Right lobe of liver (tissue), 6 donors: ENCODE measurements at regions not wholly inside any gene's neighbourhood (a gene's known extent, or its start where the extent isn't known, plus 50 kb on each side); places are given as distances from the start of the nearest gene placed in this dataset.

Experiments used
- ATAC-seq, 4 donors: fragments of 200-7000 bp; cut with Tn5 transposase; one replicate each; pipeline ENCODE4 v1.9.1; 2020; ENCODE audit warnings: mild to moderate bottlenecking in 4 of 4, moderate library complexity in 4 of 4
- DNase-seq, 3 donors: peaks; one replicate each; pipeline ENCODE4 v3.0.0-alpha.2; 2020
- H3K27ac ChIP-seq, 3 donors: fragments of 200-600 bp; one replicate each; pipeline ENCODE4 v1.8.0; 2022
- H3K27me3 ChIP-seq, 2 donors: fragments of 200-600 bp; one replicate each; pipeline ENCODE4 v1.8.0; 2022
- H3K36me3 ChIP-seq, 4 donors: fragments of 200-600 bp; sonication (generic) in 1 of 4; one replicate each; pipeline versions ENCODE4 v1.5.1 to v1.8.0; 2017 to 2022; ENCODE audit warnings: control low read depth in 1 of 4
- H3K4me1 ChIP-seq, 4 donors: fragments of 200-600 bp; sonication (generic) in 1 of 4; one replicate each; pipeline versions ENCODE4 v1.5.1 to v1.8.0; 2017 to 2022; ENCODE audit warnings: control low read depth in 1 of 4
- H3K4me3 ChIP-seq, 3 donors: fragments of 200-600 bp; one replicate each; pipeline ENCODE4 v1.8.0; 2022
- H3K9me3 ChIP-seq, 4 donors: fragments of 200-600 bp; sonication (generic) in 1 of 4; one replicate each; pipeline versions ENCODE4 v1.5.1 to v1.8.0; 2017 to 2022; ENCODE audit warnings: control low read depth in 1 of 4
- POLR2A ChIP-seq: fragments of 450-650 bp; IDR thresholded peaks from one replicate; pipeline ENCODE4 v1.6.1; 2017; ENCODE audit warnings: antibody characterized with exemption, mild to moderate bottlenecking
- WGBS: methylation state at CpG from one replicate; pipeline ENCODE4 v1.1.6; 2018; ENCODE audit warnings: low coverage, low lambda C conversion rate; ENCODE audit not compliant: insufficient coverage; ENCODE audit errors: missing lambda C conversion rate; 5-methylcytosine and 5-hydroxymethylcytosine counted together
- intact Hi-C, 2 donors: fragments of 100-400 bp; cut with DNase I; formaldehyde crosslinking; loops; one replicate each; pipeline versions ENCODE4 v1.11.2 to v1.14.1; 2022
- TF ChIP-seq, protein P1 (sequence below), 4 donors: fragments of 200-600 bp in 3 of 4; fragments of 450-650 bp in 1 of 4; IDR thresholded peaks; one replicate each; pipeline versions ENCODE4 v1.5.1 to v1.8.0; 2016 to 2022; ENCODE audit warnings: antibody characterized with exemption in 4 of 4, mild to moderate bottlenecking in 2 of 4
- donor health status: DM: no; HTN: yes; CAD: no.
- donor health status: DM: no; HTN: no; CAD: no.
- donor health status: DM: no; HTN: no; CAD: no.
- donor health status: DM: no; HTN: yes; CAD: no.
- donor health status: DM: no; HTN: yes; CAD: no.

GRCh38 chr22:49613511-49614270 is 214.0 kb downstream of the BRD1 start:
- H3K9me3 ChIP-seq: no peaks in the 10 kb centered on the region
- no peak overlapping the region for H3K4me3 ChIP-seq
- no peak for TF ChIP-seq POLR2A
- TF ChIP-seq, protein P1, sequence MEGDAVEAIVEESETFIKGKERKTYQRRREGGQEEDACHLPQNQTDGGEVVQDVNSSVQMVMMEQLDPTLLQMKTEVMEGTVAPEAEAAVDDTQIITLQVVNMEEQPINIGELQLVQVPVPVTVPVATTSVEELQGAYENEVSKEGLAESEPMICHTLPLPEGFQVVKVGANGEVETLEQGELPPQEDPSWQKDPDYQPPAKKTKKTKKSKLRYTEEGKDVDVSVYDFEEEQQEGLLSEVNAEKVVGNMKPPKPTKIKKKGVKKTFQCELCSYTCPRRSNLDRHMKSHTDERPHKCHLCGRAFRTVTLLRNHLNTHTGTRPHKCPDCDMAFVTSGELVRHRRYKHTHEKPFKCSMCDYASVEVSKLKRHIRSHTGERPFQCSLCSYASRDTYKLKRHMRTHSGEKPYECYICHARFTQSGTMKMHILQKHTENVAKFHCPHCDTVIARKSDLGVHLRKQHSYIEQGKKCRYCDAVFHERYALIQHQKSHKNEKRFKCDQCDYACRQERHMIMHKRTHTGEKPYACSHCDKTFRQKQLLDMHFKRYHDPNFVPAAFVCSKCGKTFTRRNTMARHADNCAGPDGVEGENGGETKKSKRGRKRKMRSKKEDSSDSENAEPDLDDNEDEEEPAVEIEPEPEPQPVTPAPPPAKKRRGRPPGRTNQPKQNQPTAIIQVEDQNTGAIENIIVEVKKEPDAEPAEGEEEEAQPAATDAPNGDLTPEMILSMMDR (IDR thresholded peaks at IDR 0.05): no peak
- peak in 1 of 3 donors; percentile 37 for DNase-seq
- no peaks in the 10 kb centered on the region for H3K27me3 ChIP-seq
- no peaks in the 10 kb centered on the region for H3K4me1 ChIP-seq
- 58% methylated on average over 12 of the region's 18 CpGs for WGBS
- intact Hi-C loops: no loop called here
- no peak for ATAC-seq
- H3K27ac ChIP-seq: no peak overlapping the region
- H3K36me3 ChIP-seq: no peaks in the 10 kb centered on the region

- H3K4me3 ChIP-seq: no peak overlapping the region
- no peaks in the 10 kb centered on the region for H3K4me1 ChIP-seq
- TF ChIP-seq, protein P1 (IDR thresholded peaks at IDR 0.05): no peak
- no peak for TF ChIP-seq POLR2A
- H3K9me3 ChIP-seq: no peaks in the 10 kb centered on the region
- no peak for DNase-seq
- no peaks in the 10 kb centered on the region for H3K36me3 ChIP-seq
- WGBS: 63% methylated on average over 5 of the region's 5 CpGs
- ATAC-seq: no peak
- H3K27me3 ChIP-seq: no peaks in the 10 kb centered on the region
- H3K27ac ChIP-seq: no peak overlapping the region
- intact Hi-C loops: no loop called here
Measured at GRCh38 chr22:49613108-49613507, 214.6 kb downstream of the BRD1 start.

DNA sequence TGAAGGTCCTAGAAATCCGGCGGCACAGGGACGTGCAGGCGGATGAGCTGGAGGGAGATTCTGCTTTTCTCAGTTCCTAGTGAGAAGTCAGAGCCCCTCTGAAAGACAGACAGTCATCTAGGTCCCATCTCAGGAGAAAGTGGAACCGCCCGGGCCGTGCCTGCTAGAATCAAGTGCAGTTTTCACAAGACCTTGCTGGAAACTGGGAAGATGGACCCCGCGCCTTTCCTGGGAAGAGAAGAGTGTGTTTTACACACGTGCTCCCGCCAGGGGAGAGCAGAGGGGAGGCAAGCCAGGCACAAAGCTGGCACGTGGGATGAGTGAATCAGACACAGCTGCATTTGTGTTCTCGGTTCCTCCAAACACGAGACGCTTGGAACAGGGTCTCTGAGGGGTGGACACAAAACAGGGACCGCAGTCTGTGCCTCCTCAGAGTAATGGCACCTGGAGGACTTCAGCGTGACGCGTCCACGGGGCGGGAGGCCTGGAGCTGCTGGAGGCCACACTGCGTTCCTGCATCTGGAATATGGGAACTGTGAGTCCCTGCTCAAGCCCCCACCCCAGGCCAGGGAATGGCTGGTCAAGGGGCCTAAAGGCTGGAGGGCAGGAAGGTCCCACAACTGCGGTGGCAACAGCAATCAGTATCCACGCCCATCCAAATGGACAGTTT is 218.3 kb downstream of the BRD1 start:
- Histone ChIP-seq H3K27me3 (no peaks in the 10 kb centered on the region), H3K36me3 (no peaks in the 10 kb centered on the region), H3K4me3 (no peak overlapping the region), H3K9me3 (no peaks in the 10 kb centered on the region), H3K27ac (no peak overlapping the region), H3K4me1 (no peaks in the 10 kb centered on the region)
- peak in 2 of 3 donors; percentile 32 to 33 for DNase-seq
- 69% methylated on average over 12 of the region's 24 CpGs for WGBS
- intact Hi-C loops: no loop called here
- ATAC-seq: no peak
- TF ChIP-seq POLR2A: no peak
- TF ChIP-seq, protein P1 (IDR thresholded peaks at IDR 0.05): no peak

- ATAC-seq (no peak), DNase-seq (no peak)
- TF ChIP-seq, protein P1 (IDR thresholded peaks at IDR 0.05): no peak
- TF ChIP-seq POLR2A: no peak
- WGBS: 79% methylated on average over 10 of the region's 14 CpGs
- Histone ChIP-seq H3K4me1 (no peaks in the 10 kb centered on the region), H3K9me3 (no peaks in the 10 kb centered on the region), H3K36me3 (no peaks in the 10 kb centered on the region), H3K4me3 (no peak overlapping the region), H3K27me3 (no peaks in the 10 kb centered on the region), H3K27ac (no peak overlapping the region)
- intact Hi-C loops: no loop called here
Measured at GRCh38 chr22:49608660-49609059, 219.0 kb downstream of the BRD1 start.
